ENCODE measurements at regions not wholly inside any gene's neighbourhood (a gene's known extent, or its start where the extent isn't known, plus 50 kb on each side); places are given as distances from the start of the nearest gene placed in this dataset.
A peak's percentile ranks its signal among the peaks of the same experiment; 100 is the strongest.

GRCh38 chr18:73843455-73843854 lies 304.2 kb downstream of the FBXO15 start:
- TF ChIP-seq CTCF (IDR thresholded peaks at IDR 0.05; ENCODE audit: low read depth, low read length): no peak
- H3K4me3 ChIP-seq (ENCODE audit: low read depth, low read length): no peak overlapping the region
- H3K9me3 ChIP-seq (ENCODE audit: control insufficient read depth, insufficient read depth, low read length): no peaks in the 10 kb centered on the region
- H3K27me3 ChIP-seq (ENCODE audit: control insufficient read depth, insufficient read depth, low read length): no peaks in the 10 kb centered on the region
- CTCF ChIA-PET: interaction anchor here (0.5 to 2.5 kb wide), 64 partner anchors 9 to 1142 kb away, joined by 3 to 29 read pairs (median 4); no protein-coding TSS in a partner anchor
- DNase-seq (ENCODE audit: low read depth, low spot score): no peak
- POLR2A ChIA-PET: no interaction called here
- H3K27ac ChIP-seq (ENCODE audit: low read depth, low read length): no peak overlapping the region

GRCh38 chr18:73842795-73843394 lies 304.7 kb downstream of the FBXO15 start:
- H3K27ac ChIP-seq (ENCODE audit: low read depth, low read length): no peak overlapping the region
- DNase-seq (ENCODE audit: low read depth, low spot score): peak; percentile 23
- no peak overlapping the region for H3K4me3 ChIP-seq (ENCODE audit: low read depth, low read length)
- no peaks in the 10 kb centered on the region for H3K9me3 ChIP-seq (ENCODE audit: control insufficient read depth, insufficient read depth, low read length)
- CTCF ChIA-PET: interaction anchor here (0.5 to 2.5 kb wide), 81 partner anchors 9 to 1141 kb away, joined by 3 to 29 read pairs (median 4); no protein-coding TSS in a partner anchor
- POLR2A ChIA-PET: no interaction called here
- H3K27me3 ChIP-seq (ENCODE audit: control insufficient read depth, insufficient read depth, low read length): no peaks in the 10 kb centered on the region
- peak; percentile 99 for TF ChIP-seq CTCF (IDR thresholded peaks at IDR 0.05; ENCODE audit: low read depth, low read length)

GRCh38 chr18:73841661-73842060 lies 306.0 kb downstream of the FBXO15 start:
- CTCF ChIA-PET: interaction anchor here (0.8 to 2.5 kb wide), 21 partner anchors 10 to 1078 kb away, joined by 3 to 29 read pairs (median 6); no protein-coding TSS in a partner anchor
- no peak for DNase-seq (ENCODE audit: low read depth, low spot score)
- Histone ChIP-seq H3K27ac (ENCODE audit: low read depth, low read length) (no peak overlapping the region), H3K27me3 (ENCODE audit: control insufficient read depth, insufficient read depth, low read length) (no peaks in the 10 kb centered on the region), H3K9me3 (ENCODE audit: control insufficient read depth, insufficient read depth, low read length) (no peaks in the 10 kb centered on the region), H3K4me3 (ENCODE audit: low read depth, low read length) (no peak overlapping the region)
- peak; percentile 40 for TF ChIP-seq CTCF (IDR thresholded peaks at IDR 0.05; ENCODE audit: low read depth, low read length)
- POLR2A ChIA-PET: no interaction called here

DNA sequence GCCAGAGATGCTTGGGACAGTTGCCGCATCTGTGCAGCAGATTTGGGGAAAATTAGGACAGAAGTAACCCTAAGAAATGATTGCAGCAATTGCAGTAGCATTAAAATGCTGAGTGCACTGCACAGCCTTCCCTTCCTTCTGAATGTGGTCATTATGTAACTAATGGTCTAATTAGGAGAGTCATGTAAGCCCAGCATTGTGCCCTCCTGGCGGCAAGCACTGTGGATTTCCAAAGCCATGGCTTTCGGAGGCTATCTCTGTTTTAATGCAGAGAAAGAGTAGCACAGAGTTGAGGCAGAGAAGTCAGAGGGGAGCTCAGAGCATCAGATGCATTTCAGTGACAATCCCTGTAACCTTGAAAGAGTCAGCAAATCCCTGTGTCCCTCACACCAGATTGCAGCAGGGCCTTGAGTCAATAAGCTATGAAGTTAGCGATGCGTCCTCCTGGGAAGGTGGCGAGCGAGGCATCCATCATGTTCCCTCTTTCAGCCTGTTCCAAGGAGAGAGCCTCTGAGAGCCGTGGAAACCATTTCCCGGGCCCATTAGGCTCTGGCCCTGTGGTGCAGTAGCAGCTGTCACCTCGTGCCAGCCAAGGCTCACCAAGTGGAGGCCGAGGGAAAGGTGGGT lies 307.2 kb downstream of the FBXO15 start:
- no peak overlapping the region for H3K27ac ChIP-seq (ENCODE audit: low read depth, low read length)
- H3K4me3 ChIP-seq (ENCODE audit: low read depth, low read length): no peak overlapping the region
- no peaks in the 10 kb centered on the region for H3K27me3 ChIP-seq (ENCODE audit: control insufficient read depth, insufficient read depth, low read length)
- H3K9me3 ChIP-seq (ENCODE audit: control insufficient read depth, insufficient read depth, low read length): no peaks in the 10 kb centered on the region
- ChIA-PET CTCF (interaction anchor here (1.3 kb wide), 1 partner anchor 14 kb away, joined by 4 read pairs; no protein-coding TSS in a partner anchor), POLR2A (no interaction called here)
- no peak for DNase-seq (ENCODE audit: low read depth, low spot score)
- TF ChIP-seq CTCF (IDR thresholded peaks at IDR 0.05; ENCODE audit: low read depth, low read length): no peak

- Histone ChIP-seq H3K27me3 (ENCODE audit: control insufficient read depth, insufficient read depth, low read length) (no peaks in the 10 kb centered on the region), H3K27ac (ENCODE audit: low read depth, low read length) (no peak overlapping the region), H3K9me3 (ENCODE audit: control insufficient read depth, insufficient read depth, low read length) (no peaks in the 10 kb centered on the region), H3K4me3 (ENCODE audit: low read depth, low read length) (no peak overlapping the region)
- ChIA-PET CTCF (no interaction called here), POLR2A (no interaction called here)
- no peak for TF ChIP-seq CTCF (IDR thresholded peaks at IDR 0.05; ENCODE audit: low read depth, low read length)
- no peak for DNase-seq (ENCODE audit: low read depth, low spot score)
Measured at GRCh38 chr18:73839441-73839840, 308.2 kb downstream of the FBXO15 start.
